Ovary (tissue), 7 donors: ENCODE measurements at regions not wholly inside any gene's neighbourhood (a gene's known extent, or its start where the extent isn't known, plus 50 kb on each side); places are given as distances from the start of the nearest gene placed in this dataset.

Source experiments
- DNase-seq, 5 donors: peaks; one replicate each; pipeline ENCODE4 v3.0.0-alpha.2; 2019 to 2020
- H3K27ac ChIP-seq, 2 donors: fragments of 200-600 bp; one replicate each; pipeline versions ENCODE4 v1.5.1 to v1.8.0; 2019 to 2022
- H3K27me3 ChIP-seq: fragments of 200-600 bp; one replicate; pipeline ENCODE4 v1.8.0; 2022
- H3K36me3 ChIP-seq: fragments of 200-600 bp; sonication (generic); one replicate; pipeline ENCODE4 v1.5.1; 2019
- H3K4me1 ChIP-seq: one replicate; pipeline ENCODE4 v1.8.1; 2013; ENCODE audit warnings: mild to moderate bottlenecking, moderate library complexity; ENCODE audit not compliant: insufficient read depth
- H3K4me3 ChIP-seq: fragments of 200-600 bp; sonication (generic); one replicate; pipeline ENCODE4 v1.5.1; 2017
- H3K9me3 ChIP-seq, 2 donors: fragments of 200-600 bp in 1 of 2; sonication (generic) in 1 of 2; one replicate each; pipeline versions ENCODE4 v1.5.1 to v1.8.1; 2013 to 2019; ENCODE audit warnings: mild to moderate bottlenecking in 1 of 2, moderate library complexity in 1 of 2
- CTCF ChIP-seq, 3 donors: fragments of 450-650 bp in 2 of 3; fragments of 200-600 bp in 1 of 3; IDR thresholded peaks; one replicate each; pipeline versions ENCODE4 v1.5.1 to v1.8.0; 2016 to 2022; ENCODE audit warnings: antibody characterized with exemption in 3 of 3, mild to moderate bottlenecking in 1 of 3
- EP300 ChIP-seq: sonication (generic); formaldehyde crosslinking; IDR thresholded peaks from one replicate; pipeline ENCODE4 v1.6.1; 2017; ENCODE audit warnings: antibody characterized with exemption
- POLR2A ChIP-seq: fragments of 450-650 bp; IDR thresholded peaks from one replicate; pipeline ENCODE4 v1.6.1; 2017; ENCODE audit warnings: antibody characterized with exemption, mild to moderate bottlenecking, moderate library complexity
- WGBS, 3 donors: extraction: QIAGEN DNeasy Blood & Tissue Kit in 1 of 3; methylation state at CpG; one replicate each; pipeline versions ENCODE4 v1.1.5 to v1.1.7; 2013 to 2017; 5-methylcytosine and 5-hydroxymethylcytosine counted together
- intact Hi-C, 4 donors: fragments of 100-400 bp; cut with DNase I; formaldehyde crosslinking; loops; one replicate each; pipeline versions ENCODE4 v1.11.0 to v1.15.1; 2022 to 2023
- donor health status: DM: no; HTN: no; CAD: no; lungs with moderate emphysema.
- donor health status: DM: no; HTN: no; CAD: no.
- donor health status: Bipolar disorder and iron deficiency.
- donor health status: DM: no; HTN: no; CAD: no.
- donor health status: DM: yes; HTN: yes; CAD: no.

GRCh38 chr5:145697251-145697990 is 137.7 kb downstream of the PRELID2 start:
- no peaks in the 10 kb centered on the region for H3K27me3 ChIP-seq
- H3K4me3 ChIP-seq: no peak overlapping the region
- no peaks in the 10 kb centered on the region for H3K4me1 ChIP-seq
- WGBS, 3 donors: 44 to 65% (median 50%) methylated on average over 4 of the region's 4 CpGs
- no peak for DNase-seq
- H3K36me3 ChIP-seq: no peaks in the 10 kb centered on the region
- intact Hi-C loops: no loop called here
- no peak overlapping the region for H3K27ac ChIP-seq
- no peaks in the 10 kb centered on the region for H3K9me3 ChIP-seq
- TF ChIP-seq CTCF (IDR thresholded peaks at IDR 0.05) (no peak), POLR2A (no peak), EP300 (no peak)

- Histone ChIP-seq H3K27ac (no peak overlapping the region), H3K36me3 (no peaks in the 10 kb centered on the region), H3K4me1 (no peaks in the 10 kb centered on the region), H3K9me3 (no peaks in the 10 kb centered on the region), H3K4me3 (no peak overlapping the region), H3K27me3 (no peaks in the 10 kb centered on the region)
- intact Hi-C loops: loop anchor here in 2 of 4 donors (10.0 kb wide), 1 partner anchor 126 kb away; no protein-coding TSS in a partner anchor
- DNase-seq: no peak
- TF ChIP-seq CTCF (IDR thresholded peaks at IDR 0.05) (no peak), EP300 (no peak), POLR2A (no peak)
- WGBS, 3 donors: 67 to 80% (median 77%) methylated on average over 3 of the region's 3 CpGs
Observed at GRCh38 chr5:145689235-145689634, 145.9 kb downstream of the PRELID2 start.

- no peaks in the 10 kb centered on the region for H3K27me3 ChIP-seq
- H3K4me1 ChIP-seq: no peaks in the 10 kb centered on the region
- H3K4me3 ChIP-seq: no peak overlapping the region
- no peaks in the 10 kb centered on the region for H3K9me3 ChIP-seq
- no peaks in the 10 kb centered on the region for H3K36me3 ChIP-seq
- DNase-seq: no peak
- H3K27ac ChIP-seq: no peak overlapping the region
- intact Hi-C loops: loop anchor here in 2 of 4 donors (10.0 kb wide), 1 partner anchor 127 kb away; no protein-coding TSS in a partner anchor
- TF ChIP-seq CTCF (IDR thresholded peaks at IDR 0.05) (no peak), POLR2A (no peak), EP300 (no peak)
- WGBS, 3 donors: 84 to 94% (median 94%) methylated on average over 4 of the region's 4 CpGs
Observed at GRCh38 chr5:145687943-145688342, 147.2 kb downstream of the PRELID2 start.

GRCh38 chr5:145685417-145685816 is 149.7 kb downstream of the PRELID2 start:
- Histone ChIP-seq H3K9me3 (no peaks in the 10 kb centered on the region), H3K27ac (no peak overlapping the region), H3K4me1 (peaks cover 3% of the 10 kb centered on the region), H3K36me3 (no peaks in the 10 kb centered on the region), H3K4me3 (no peak overlapping the region), H3K27me3 (no peaks in the 10 kb centered on the region)
- intact Hi-C loops: loop anchor here in 2 of 4 donors (10.0 kb wide), 1 partner anchor 129 kb away; no protein-coding TSS in a partner anchor
- TF ChIP-seq CTCF (IDR thresholded peaks at IDR 0.05) (no peak), EP300 (no peak), POLR2A (no peak)
- 93 to 100% (median 100%) methylated on average over 1 of the region's 1 CpG for WGBS, 3 donors
- no peak for DNase-seq
